RWPE2 (cell line): ENCODE measurements at regions not wholly inside any gene's neighbourhood (a gene's known extent, or its start where the extent isn't known, plus 50 kb on each side); places are given as distances from the start of the nearest gene placed in this dataset.

Source experiments
- ATAC-seq: fragments of 200-7000 bp; cut with Tn5 transposase; 3 replicates; pipeline ENCODE4 v1.9.1; 2021; ENCODE audit warnings: low read depth
- DNase-seq: peaks from one replicate; pipeline ENCODE4 v3.0.0-alpha.2; 2020; ENCODE audit warnings: low spot score
- H3K27ac ChIP-seq: fragments of 450-650 bp; 2 replicates; pipeline ENCODE4 v1.5.1; 2017; ENCODE audit warnings: mild to moderate bottlenecking; ENCODE audit not compliant: poor library complexity, severe bottlenecking
- H3K27me3 ChIP-seq: fragments of 250-450 bp; sonication (Bioruptor Pico); 2 replicates; pipeline ENCODE4 v1.5.1; 2021; ENCODE audit warnings: mild to moderate bottlenecking, moderate library complexity; ENCODE audit not compliant: insufficient read depth, poor library complexity, severe bottlenecking
- H3K36me3 ChIP-seq: fragments of 250-450 bp; sonication (Bioruptor Pico); 2 replicates; pipeline ENCODE4 v1.5.1; 2020; ENCODE audit warnings: low read depth, mild to moderate bottlenecking, moderate library complexity
- H3K4me1 ChIP-seq: fragments of 250-450 bp; sonication (Bioruptor Pico); 2 replicates; pipeline ENCODE4 v1.5.1; 2021; ENCODE audit warnings: mild to moderate bottlenecking, moderate library complexity; ENCODE audit not compliant: insufficient read depth, poor library complexity, severe bottlenecking
- H3K4me3 ChIP-seq: fragments of 250-450 bp; sonication (Bioruptor Pico); 2 replicates; pipeline ENCODE4 v1.5.1; 2021; ENCODE audit warnings: mild to moderate bottlenecking, moderate library complexity; ENCODE audit not compliant: severe bottlenecking
- H3K9me3 ChIP-seq: fragments of 250-450 bp; sonication (Bioruptor Pico); 2 replicates; pipeline ENCODE4 v1.5.1; 2021; ENCODE audit warnings: mild to moderate bottlenecking, moderate library complexity; ENCODE audit not compliant: severe bottlenecking
- TF ChIP-seq, protein P1 (sequence below): fragments of 450-650 bp; IDR thresholded peaks from one replicate; pipeline ENCODE4 v1.5.1; 2017; ENCODE audit warnings: mild to moderate bottlenecking, moderate library complexity; ENCODE audit not compliant: poor library complexity, severe bottlenecking

DNA sequence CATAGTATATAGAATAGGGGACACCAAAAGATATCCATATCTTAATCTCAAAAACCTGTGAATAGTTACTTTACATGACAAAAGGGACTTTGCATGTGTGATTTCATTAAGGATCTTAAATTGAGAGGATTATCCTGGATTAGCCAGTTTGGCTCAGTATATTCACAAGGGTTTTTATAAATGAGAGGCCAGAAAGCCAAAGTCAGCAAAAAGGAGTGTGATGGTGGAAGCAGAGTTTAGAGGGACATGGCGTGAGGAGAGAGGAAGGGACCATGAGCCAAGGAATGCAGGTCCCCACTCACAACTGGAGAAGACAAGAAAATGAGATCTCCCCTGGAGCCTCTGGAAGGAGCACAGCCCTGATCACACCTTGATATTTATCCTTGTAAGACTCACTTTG, 648.5 kb upstream of the LCORL start:
- Histone ChIP-seq H3K4me3 (no peak overlapping the region), H3K4me1 (no peaks in the 10 kb centered on the region), H3K27ac (no peak overlapping the region), H3K9me3 (no peaks in the 10 kb centered on the region), H3K27me3 (no peaks in the 10 kb centered on the region), H3K36me3 (no peaks in the 10 kb centered on the region)
- TF ChIP-seq, protein P1, sequence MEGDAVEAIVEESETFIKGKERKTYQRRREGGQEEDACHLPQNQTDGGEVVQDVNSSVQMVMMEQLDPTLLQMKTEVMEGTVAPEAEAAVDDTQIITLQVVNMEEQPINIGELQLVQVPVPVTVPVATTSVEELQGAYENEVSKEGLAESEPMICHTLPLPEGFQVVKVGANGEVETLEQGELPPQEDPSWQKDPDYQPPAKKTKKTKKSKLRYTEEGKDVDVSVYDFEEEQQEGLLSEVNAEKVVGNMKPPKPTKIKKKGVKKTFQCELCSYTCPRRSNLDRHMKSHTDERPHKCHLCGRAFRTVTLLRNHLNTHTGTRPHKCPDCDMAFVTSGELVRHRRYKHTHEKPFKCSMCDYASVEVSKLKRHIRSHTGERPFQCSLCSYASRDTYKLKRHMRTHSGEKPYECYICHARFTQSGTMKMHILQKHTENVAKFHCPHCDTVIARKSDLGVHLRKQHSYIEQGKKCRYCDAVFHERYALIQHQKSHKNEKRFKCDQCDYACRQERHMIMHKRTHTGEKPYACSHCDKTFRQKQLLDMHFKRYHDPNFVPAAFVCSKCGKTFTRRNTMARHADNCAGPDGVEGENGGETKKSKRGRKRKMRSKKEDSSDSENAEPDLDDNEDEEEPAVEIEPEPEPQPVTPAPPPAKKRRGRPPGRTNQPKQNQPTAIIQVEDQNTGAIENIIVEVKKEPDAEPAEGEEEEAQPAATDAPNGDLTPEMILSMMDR: no peak
- no peak for ATAC-seq
- DNase-seq: no peak

DNA sequence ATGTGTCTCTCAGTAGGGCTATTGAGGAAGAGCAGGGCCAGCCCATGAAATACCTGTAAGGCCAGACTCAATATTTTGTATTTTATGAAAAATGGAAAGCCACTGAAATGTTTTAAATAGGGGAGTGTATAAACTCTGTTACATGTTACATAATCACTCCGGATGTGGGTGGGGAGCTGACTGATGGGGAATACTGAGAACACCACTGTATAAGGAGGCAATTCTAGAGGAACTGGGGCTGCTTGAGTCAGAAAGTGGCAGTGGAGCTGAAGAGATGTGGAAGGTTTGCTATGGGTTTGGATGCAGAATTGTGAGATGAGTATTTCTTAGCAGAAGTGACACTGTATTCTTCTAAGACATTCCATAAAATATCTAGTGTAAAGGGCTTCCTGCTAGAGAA, 647.8 kb upstream of the LCORL start:
- Histone ChIP-seq H3K4me1 (no peaks in the 10 kb centered on the region), H3K27me3 (no peaks in the 10 kb centered on the region), H3K9me3 (no peaks in the 10 kb centered on the region), H3K4me3 (no peak overlapping the region), H3K27ac (no peak overlapping the region), H3K36me3 (no peaks in the 10 kb centered on the region)
- TF ChIP-seq, protein P1: no peak
- DNase-seq (no peak), ATAC-seq (no peak)

DNA sequence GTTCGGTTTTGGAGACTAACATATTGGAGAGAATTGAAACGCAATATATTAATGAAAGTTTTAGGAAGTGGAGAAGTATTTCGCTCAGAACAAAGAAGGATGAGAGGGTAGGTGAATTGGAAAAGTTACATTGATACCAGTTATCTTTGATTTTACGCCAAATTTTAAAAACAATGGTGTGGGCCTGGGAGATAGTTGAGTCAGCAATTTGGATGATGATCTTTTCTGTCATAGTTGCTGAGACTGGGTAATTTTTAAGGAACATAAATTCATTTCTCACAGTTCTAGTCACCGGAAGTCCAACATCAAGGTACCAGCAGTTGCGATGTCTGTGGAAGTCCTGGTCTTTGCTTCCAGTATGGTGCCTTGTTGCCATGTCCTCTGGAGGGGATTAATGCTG, 644.8 kb upstream of the LCORL start:
- no peak overlapping the region for H3K4me3 ChIP-seq
- H3K9me3 ChIP-seq: no peaks in the 10 kb centered on the region
- H3K36me3 ChIP-seq: no peaks in the 10 kb centered on the region
- no peak for DNase-seq
- H3K27me3 ChIP-seq: no peaks in the 10 kb centered on the region
- no peaks in the 10 kb centered on the region for H3K4me1 ChIP-seq
- no peak overlapping the region for H3K27ac ChIP-seq
- no peak for ATAC-seq
- TF ChIP-seq, protein P1: no peak

DNA sequence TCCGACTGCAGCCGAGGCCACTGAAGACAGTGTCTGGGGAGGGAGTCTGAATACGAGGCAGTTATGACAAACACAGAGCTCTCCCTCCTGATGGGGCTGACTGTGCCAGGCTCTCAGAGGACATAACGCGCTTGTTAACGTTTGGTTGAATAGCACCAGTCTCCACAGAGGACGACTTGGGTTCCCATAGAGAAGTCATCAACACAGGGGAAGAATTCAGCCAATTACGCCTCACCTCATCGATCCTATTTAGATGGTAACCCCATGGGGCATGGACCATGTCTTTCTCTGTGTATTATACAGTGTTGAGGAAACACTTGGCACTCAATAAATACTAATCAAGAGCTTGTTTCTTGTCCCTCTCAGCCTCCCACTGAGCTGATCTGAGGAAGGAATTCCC, 642.6 kb upstream of the LCORL start:
- H3K4me3 ChIP-seq: no peak overlapping the region
- TF ChIP-seq, protein P1: no peak

DNA sequence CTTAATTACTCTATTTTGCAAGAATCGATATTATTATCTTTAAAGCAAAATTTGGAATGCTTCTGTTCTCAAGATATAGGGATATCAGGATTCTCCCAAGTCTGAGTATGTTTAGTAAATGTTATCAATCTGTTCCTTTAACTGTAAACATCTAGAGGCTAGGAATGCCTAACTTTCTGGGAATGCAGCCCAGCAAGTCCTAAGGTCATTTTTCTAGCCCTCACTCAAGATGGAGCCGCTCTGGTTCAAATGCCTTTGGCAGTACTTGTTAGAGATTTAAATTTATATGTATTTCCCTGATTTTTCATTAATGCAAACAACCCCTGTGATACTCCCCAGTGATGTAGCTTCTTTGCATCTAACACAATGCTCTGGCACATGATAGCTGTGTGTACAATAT, 623.8 kb upstream of the LCORL start:
- TF ChIP-seq, protein P1: no peak
- Histone ChIP-seq H3K4me1 (no peaks in the 10 kb centered on the region), H3K27ac (no peak overlapping the region), H3K36me3 (no peaks in the 10 kb centered on the region), H3K9me3 (no peaks in the 10 kb centered on the region), H3K27me3 (no peaks in the 10 kb centered on the region), H3K4me3 (no peak overlapping the region)
- ATAC-seq (no peak), DNase-seq (no peak)

More for the DNA sequence above, 642.6 kb upstream of the LCORL start:
- H3K27ac ChIP-seq: no peak overlapping the region
- H3K4me1 ChIP-seq: no peaks in the 10 kb centered on the region
- DNase-seq: no peak
- ATAC-seq: no peak
- no peaks in the 10 kb centered on the region for H3K36me3 ChIP-seq
- H3K9me3 ChIP-seq: no peaks in the 10 kb centered on the region
- no peaks in the 10 kb centered on the region for H3K27me3 ChIP-seq
